Stromal cell of bone marrow (primary cell): ENCODE measurements at regions not wholly inside any gene's neighbourhood (a gene's known extent, or its start where the extent isn't known, plus 50 kb on each side); places are given as distances from the start of the nearest gene placed in this dataset.

Source experiments
- DNase-seq: peaks from one replicate; pipeline ENCODE4 v3.0.0-alpha.2; 2012; ENCODE audit warnings: low read depth

- no peak for DNase-seq
These were observed 268.4 kb downstream of the PRDM2 start for GRCh38 chr1:13968361-13968760.

GRCh38 chr1:13970631-13971247 lies 270.8 kb downstream of the PRDM2 start:
- no peak for DNase-seq

- DNase-seq: no peak
These were observed 276.5 kb downstream of the PRDM2 start for GRCh38 chr1:13976485-13976884.

- no peak for DNase-seq
These were observed 281.2 kb downstream of the PRDM2 start for GRCh38 chr1:13981142-13981541.

- DNase-seq: no peak
These were observed 283.4 kb downstream of the PRDM2 start for GRCh38 chr1:13983393-13983792.

- DNase-seq: no peak
These were observed 291.0 kb downstream of the PRDM2 start for GRCh38 chr1:13990939-13991338.

- DNase-seq: no peak
These were observed 292.7 kb downstream of the PRDM2 start for GRCh38 chr1:13992489-13993285.

GRCh38 chr1:13994386-13994785 lies 294.4 kb downstream of the PRDM2 start:
- no peak for DNase-seq

GRCh38 chr1:13996334-13996733 lies 296.3 kb downstream of the PRDM2 start:
- no peak for DNase-seq

GRCh38 chr1:14003552-14003951 lies 303.6 kb downstream of the PRDM2 start:
- no peak for DNase-seq

GRCh38 chr1:14009582-14009981 lies 309.6 kb downstream of the PRDM2 start:
- no peak for DNase-seq

- no peak for DNase-seq
These were observed 310.5 kb downstream of the PRDM2 start for GRCh38 chr1:14010476-14010875.

- no peak for DNase-seq
These were observed 311.1 kb downstream of the PRDM2 start for GRCh38 chr1:14011132-14011531.

GRCh38 chr1:14011888-14012287 lies 311.9 kb downstream of the PRDM2 start:
- no peak for DNase-seq

GRCh38 chr1:14014929-14015328 lies 314.9 kb downstream of the PRDM2 start:
- no peak for DNase-seq

GRCh38 chr1:14015917-14016316 lies 315.9 kb downstream of the PRDM2 start:
- DNase-seq: no peak

GRCh38 chr1:14017531-14017961 lies 317.6 kb downstream of the PRDM2 start:
- DNase-seq: no peak

GRCh38 chr1:14019461-14019860 lies 319.5 kb downstream of the PRDM2 start:
- DNase-seq: no peak

- no peak for DNase-seq
These were observed 320.0 kb downstream of the PRDM2 start for GRCh38 chr1:14020006-14020405.

GRCh38 chr1:14027099-14027498 lies 327.1 kb downstream of the PRDM2 start:
- no peak for DNase-seq

- DNase-seq: no peak
These were observed 331.5 kb downstream of the PRDM2 start for GRCh38 chr1:14031461-14031860.

GRCh38 chr1:14034506-14034905 lies 334.5 kb downstream of the PRDM2 start:
- no peak for DNase-seq

- DNase-seq: no peak
These were observed 337.3 kb downstream of the PRDM2 start for GRCh38 chr1:14037101-14037847.
